HCT116 (cell line): ENCODE measurements at regions not wholly inside any gene's neighbourhood (a gene's known extent, or its start where the extent isn't known, plus 50 kb on each side); places are given as distances from the start of the nearest gene placed in this dataset.

Experiments used
- CEBPB ChIP-seq: IDR thresholded peaks from 2 replicates; pipeline ENCODE4 v1.6.1; 2012; ENCODE audit warnings: low read depth
- EGR1 ChIP-seq: IDR thresholded peaks from 2 replicates; pipeline ENCODE4 v1.6.1; 2012; ENCODE audit warnings: low read depth
- EZH2phosphoT487 ChIP-seq: fragments of 200-600 bp; IDR thresholded peaks from 2 replicates; pipeline ENCODE4 v1.6.1; 2018; ENCODE audit warnings: antibody characterized with exemption, borderline replicate concordance
- POLR2A ChIP-seq: IDR thresholded peaks from 2 replicates; pipeline ENCODE4 v1.7.0; 2011; ENCODE audit warnings: borderline replicate concordance; ENCODE audit not compliant: insufficient read depth, insufficient read length; ENCODE audit errors: extremely low read depth
- POLR2AphosphoS5 ChIP-seq: IDR thresholded peaks from 2 replicates; pipeline ENCODE4 v1.6.1; 2011; ENCODE audit warnings: mild to moderate bottlenecking, low read depth, low read length, moderate library complexity
- REST ChIP-seq: IDR thresholded peaks from 2 replicates; pipeline ENCODE4 v1.6.1; 2012; ENCODE audit warnings: low read depth
- SP1 ChIP-seq: IDR thresholded peaks from 2 replicates; pipeline ENCODE4 v1.6.1; 2012; ENCODE audit warnings: low read depth
- SRF ChIP-seq: IDR thresholded peaks from 2 replicates; pipeline ENCODE4 v1.6.1; 2012; ENCODE audit warnings: low read depth
- ZFX ChIP-seq: fragments of 450-650 bp; IDR thresholded peaks from 2 replicates; pipeline ENCODE4 v1.6.1; 2017
- ZNF274 ChIP-seq: fragments of 200-500 bp; sonication (Bioruptor generic); IDR thresholded peaks from 2 replicates; pipeline ENCODE4 v1.6.1; 2014; ENCODE audit warnings: mild to moderate bottlenecking, low read depth, low read length, inconsistent platforms
- TF ChIP-seq, protein P1 (sequence below), 3 experiments: fragments of 200-600 bp in 1 of 3; sonication (generic) in 1 of 3; IDR thresholded peaks in 2 of 3; conservative IDR thresholded peaks in 1 of 3; 2 replicates each; pipeline ENCODE4 v1.5.1; 2012 to 2017; ENCODE audit warnings: low read depth in 2 of 3, low read length in 2 of 3, antibody characterized with exemption in 1 of 3, borderline replicate concordance in 1 of 3, control low read depth in 1 of 3, mild to moderate bottlenecking in 1 of 3, mixed read lengths in 1 of 3, mixed run types in 1 of 3, moderate library complexity in 1 of 3; ENCODE audit not compliant: insufficient read depth in 1 of 3
- TF ChIP-seq, protein P2 (sequence below): IDR thresholded peaks from 2 replicates; pipeline ENCODE4 v1.6.1; 2012

DNA sequence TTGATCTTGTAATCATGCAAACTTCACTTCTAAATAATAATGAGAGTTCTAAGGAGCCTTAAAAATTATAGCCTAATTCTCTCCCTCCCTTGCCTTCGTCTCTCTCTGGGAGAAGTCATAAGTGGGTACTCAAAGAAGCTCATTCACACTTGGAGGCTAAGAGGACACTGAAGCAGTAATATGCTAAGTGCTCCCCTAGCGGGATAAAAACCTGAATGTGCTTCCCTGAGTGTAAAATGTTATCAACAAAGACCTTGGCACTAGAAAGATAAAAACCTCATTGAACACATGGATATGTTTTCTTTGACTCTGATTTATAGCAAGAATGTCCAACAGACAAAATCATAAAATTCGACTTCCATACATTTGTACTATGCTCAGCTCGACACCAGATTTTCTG, 337.9 kb upstream of the NOVA1 start:
- TF ChIP-seq, protein P1, sequence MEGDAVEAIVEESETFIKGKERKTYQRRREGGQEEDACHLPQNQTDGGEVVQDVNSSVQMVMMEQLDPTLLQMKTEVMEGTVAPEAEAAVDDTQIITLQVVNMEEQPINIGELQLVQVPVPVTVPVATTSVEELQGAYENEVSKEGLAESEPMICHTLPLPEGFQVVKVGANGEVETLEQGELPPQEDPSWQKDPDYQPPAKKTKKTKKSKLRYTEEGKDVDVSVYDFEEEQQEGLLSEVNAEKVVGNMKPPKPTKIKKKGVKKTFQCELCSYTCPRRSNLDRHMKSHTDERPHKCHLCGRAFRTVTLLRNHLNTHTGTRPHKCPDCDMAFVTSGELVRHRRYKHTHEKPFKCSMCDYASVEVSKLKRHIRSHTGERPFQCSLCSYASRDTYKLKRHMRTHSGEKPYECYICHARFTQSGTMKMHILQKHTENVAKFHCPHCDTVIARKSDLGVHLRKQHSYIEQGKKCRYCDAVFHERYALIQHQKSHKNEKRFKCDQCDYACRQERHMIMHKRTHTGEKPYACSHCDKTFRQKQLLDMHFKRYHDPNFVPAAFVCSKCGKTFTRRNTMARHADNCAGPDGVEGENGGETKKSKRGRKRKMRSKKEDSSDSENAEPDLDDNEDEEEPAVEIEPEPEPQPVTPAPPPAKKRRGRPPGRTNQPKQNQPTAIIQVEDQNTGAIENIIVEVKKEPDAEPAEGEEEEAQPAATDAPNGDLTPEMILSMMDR (IDR thresholded peaks at IDR 0.05 in 2 of 3, conservative IDR thresholded peaks at IDR 0.05 in 1 of 3; ENCODE audit: borderline replicate concordance in 1 of 3, insufficient read depth in 1 of 3, low read depth in 2 of 3, low read length in 2 of 3): no peak
- no peak for TF ChIP-seq POLR2AphosphoS5
- TF ChIP-seq ZFX: no peak
- no peak for TF ChIP-seq EGR1
- TF ChIP-seq POLR2A: no peak
- no peak for TF ChIP-seq SRF
- TF ChIP-seq, protein P2, sequence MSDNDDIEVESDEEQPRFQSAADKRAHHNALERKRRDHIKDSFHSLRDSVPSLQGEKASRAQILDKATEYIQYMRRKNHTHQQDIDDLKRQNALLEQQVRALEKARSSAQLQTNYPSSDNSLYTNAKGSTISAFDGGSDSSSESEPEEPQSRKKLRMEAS: no peak
- TF ChIP-seq REST: no peak
- TF ChIP-seq CEBPB: no peak
- no peak for TF ChIP-seq EZH2phosphoT487
- no peak for TF ChIP-seq ZNF274
- TF ChIP-seq SP1: no peak
